Mammary epithelial cell (primary cell): ENCODE measurements at regions not wholly inside any gene's neighbourhood (a gene's known extent, or its start where the extent isn't known, plus 50 kb on each side); places are given as distances from the start of the nearest gene placed in this dataset.

Experiments
- EZH2 ChIP-seq: IDR thresholded peaks from 2 replicates; pipeline ENCODE4 v1.6.1; 2012; ENCODE audit warnings: low read length, inconsistent platforms, borderline replicate concordance
- TF ChIP-seq, protein P1 (sequence below), 2 donors: IDR thresholded peaks in 1 of 2; conservative IDR thresholded peaks in 1 of 2; 2 replicates each; pipeline ENCODE4 v1.5.1; 2011 to 2012; ENCODE audit warnings: inconsistent platforms in 2 of 2, low read length in 2 of 2, mild to moderate bottlenecking in 2 of 2, control low read depth in 1 of 2, low read depth in 1 of 2; ENCODE audit not compliant: insufficient read depth in 1 of 2; ENCODE audit errors: extremely low read depth in 1 of 2

DNA sequence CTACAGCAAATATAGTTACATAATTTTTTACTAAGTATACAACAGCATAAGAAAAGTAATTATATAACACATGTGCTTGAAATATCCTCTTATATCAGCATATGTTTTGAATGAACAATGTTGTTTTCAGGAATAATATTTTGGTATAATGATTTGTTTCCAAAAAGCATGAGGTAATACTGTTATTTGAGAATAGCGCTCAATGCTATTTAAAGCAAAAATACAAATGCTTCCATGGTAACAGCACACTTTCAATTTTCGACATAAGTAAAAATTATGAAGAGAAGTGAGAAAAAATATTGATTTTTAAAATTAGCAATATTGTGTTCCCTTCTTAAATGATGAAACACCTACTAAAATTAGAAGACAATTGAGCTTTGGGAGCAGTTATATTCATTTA is 715.9 kb upstream of the ATXN8OS start:
- TF ChIP-seq, protein P1, sequence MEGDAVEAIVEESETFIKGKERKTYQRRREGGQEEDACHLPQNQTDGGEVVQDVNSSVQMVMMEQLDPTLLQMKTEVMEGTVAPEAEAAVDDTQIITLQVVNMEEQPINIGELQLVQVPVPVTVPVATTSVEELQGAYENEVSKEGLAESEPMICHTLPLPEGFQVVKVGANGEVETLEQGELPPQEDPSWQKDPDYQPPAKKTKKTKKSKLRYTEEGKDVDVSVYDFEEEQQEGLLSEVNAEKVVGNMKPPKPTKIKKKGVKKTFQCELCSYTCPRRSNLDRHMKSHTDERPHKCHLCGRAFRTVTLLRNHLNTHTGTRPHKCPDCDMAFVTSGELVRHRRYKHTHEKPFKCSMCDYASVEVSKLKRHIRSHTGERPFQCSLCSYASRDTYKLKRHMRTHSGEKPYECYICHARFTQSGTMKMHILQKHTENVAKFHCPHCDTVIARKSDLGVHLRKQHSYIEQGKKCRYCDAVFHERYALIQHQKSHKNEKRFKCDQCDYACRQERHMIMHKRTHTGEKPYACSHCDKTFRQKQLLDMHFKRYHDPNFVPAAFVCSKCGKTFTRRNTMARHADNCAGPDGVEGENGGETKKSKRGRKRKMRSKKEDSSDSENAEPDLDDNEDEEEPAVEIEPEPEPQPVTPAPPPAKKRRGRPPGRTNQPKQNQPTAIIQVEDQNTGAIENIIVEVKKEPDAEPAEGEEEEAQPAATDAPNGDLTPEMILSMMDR (conservative IDR thresholded peaks at IDR 0.05 in 1 of 2, IDR thresholded peaks at IDR 0.05 in 1 of 2; ENCODE audit: extremely low read depth in 1 of 2, insufficient read depth in 1 of 2, low read depth in 1 of 2, low read length in 2 of 2): no peak
- TF ChIP-seq EZH2: no peak
